ENCODE measurements at regions not wholly inside any gene's neighbourhood (a gene's known extent, or its start where the extent isn't known, plus 50 kb on each side); places are given as distances from the start of the nearest gene placed in this dataset.
A peak's percentile ranks its signal among the peaks of the same experiment; 100 is the strongest.

GRCh38 chrX:107537815-107538214, 88.4 kb downstream of the FRMPD3 start:
- no peak for DNase-seq (ENCODE audit: insufficient read length, low spot score, missing footprints)
- H3K27me3 ChIP-seq (ENCODE audit: insufficient read depth, low read length) = peaks cover 18% of the 10 kb centered on the region
- H3K9me3 ChIP-seq (ENCODE audit: low read depth, low read length) = no peaks in the 10 kb centered on the region
- no peaks in the 10 kb centered on the region for H3K36me3 ChIP-seq (ENCODE audit: insufficient read depth, low read length)
- H3K79me2 ChIP-seq (ENCODE audit: insufficient read depth, low read length) = no peaks in the 10 kb centered on the region
- no peak overlapping the region for H3K4me2 ChIP-seq (ENCODE audit: insufficient read depth, low read length)
- no peak overlapping the region for H2AFZ ChIP-seq (ENCODE audit: low read length)
- H3K4me1 ChIP-seq (ENCODE audit: insufficient read depth, low read length) = no peaks in the 10 kb centered on the region
- H3K4me3 ChIP-seq (ENCODE audit: insufficient read depth, low read length) = no peak overlapping the region
- TF ChIP-seq, protein P1, sequence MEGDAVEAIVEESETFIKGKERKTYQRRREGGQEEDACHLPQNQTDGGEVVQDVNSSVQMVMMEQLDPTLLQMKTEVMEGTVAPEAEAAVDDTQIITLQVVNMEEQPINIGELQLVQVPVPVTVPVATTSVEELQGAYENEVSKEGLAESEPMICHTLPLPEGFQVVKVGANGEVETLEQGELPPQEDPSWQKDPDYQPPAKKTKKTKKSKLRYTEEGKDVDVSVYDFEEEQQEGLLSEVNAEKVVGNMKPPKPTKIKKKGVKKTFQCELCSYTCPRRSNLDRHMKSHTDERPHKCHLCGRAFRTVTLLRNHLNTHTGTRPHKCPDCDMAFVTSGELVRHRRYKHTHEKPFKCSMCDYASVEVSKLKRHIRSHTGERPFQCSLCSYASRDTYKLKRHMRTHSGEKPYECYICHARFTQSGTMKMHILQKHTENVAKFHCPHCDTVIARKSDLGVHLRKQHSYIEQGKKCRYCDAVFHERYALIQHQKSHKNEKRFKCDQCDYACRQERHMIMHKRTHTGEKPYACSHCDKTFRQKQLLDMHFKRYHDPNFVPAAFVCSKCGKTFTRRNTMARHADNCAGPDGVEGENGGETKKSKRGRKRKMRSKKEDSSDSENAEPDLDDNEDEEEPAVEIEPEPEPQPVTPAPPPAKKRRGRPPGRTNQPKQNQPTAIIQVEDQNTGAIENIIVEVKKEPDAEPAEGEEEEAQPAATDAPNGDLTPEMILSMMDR (IDR thresholded peaks at IDR 0.05; ENCODE audit: extremely low read depth, low read depth, low read length) = peak; percentile 67
- no peak overlapping the region for H3K27ac ChIP-seq (ENCODE audit: low read depth, low read length)
- peaks cover 3% of the 10 kb centered on the region for H4K20me1 ChIP-seq (ENCODE audit: insufficient read depth, low read length)

DNA sequence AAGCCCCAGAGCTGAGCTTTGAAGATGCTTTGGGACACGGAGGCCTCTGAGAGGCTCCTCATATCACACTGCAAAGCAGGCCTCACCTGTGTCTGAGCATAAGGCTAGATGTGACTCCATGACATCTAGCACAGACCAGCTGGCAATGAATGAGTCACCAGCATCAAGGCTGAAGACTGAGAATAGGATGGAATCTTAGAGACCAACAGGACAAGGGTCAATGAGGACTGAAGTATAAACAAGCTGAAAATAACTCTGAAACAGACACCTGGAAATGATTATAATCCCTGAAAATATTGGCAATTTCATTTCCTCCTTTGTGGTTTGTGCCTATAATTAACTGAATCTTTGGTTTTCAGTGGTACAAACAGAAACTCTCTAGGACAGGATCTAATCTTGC, 87.1 kb upstream of the PRPS1 start:
- no peak for DNase-seq (ENCODE audit: insufficient read length, low spot score, missing footprints)
- Histone ChIP-seq H3K4me2 (ENCODE audit: insufficient read depth, low read length) (no peak overlapping the region), H2AFZ (ENCODE audit: low read length) (no peak overlapping the region), H3K27me3 (ENCODE audit: insufficient read depth, low read length) (peaks cover 18% of the 10 kb centered on the region), H3K27ac (ENCODE audit: low read depth, low read length) (no peak overlapping the region), H3K4me3 (ENCODE audit: insufficient read depth, low read length) (no peak overlapping the region), H3K36me3 (ENCODE audit: insufficient read depth, low read length) (no peaks in the 10 kb centered on the region), H3K9me3 (ENCODE audit: low read depth, low read length) (no peaks in the 10 kb centered on the region), H3K4me1 (ENCODE audit: insufficient read depth, low read length) (no peaks in the 10 kb centered on the region), H3K79me2 (ENCODE audit: insufficient read depth, low read length) (no peaks in the 10 kb centered on the region), H4K20me1 (ENCODE audit: insufficient read depth, low read length) (peaks cover 3% of the 10 kb centered on the region)
- TF ChIP-seq, protein P1 (IDR thresholded peaks at IDR 0.05; ENCODE audit: extremely low read depth, low read depth, low read length) = no peak

- TF ChIP-seq, protein P1 (IDR thresholded peaks at IDR 0.05; ENCODE audit: extremely low read depth, low read depth, low read length) = no peak
- Histone ChIP-seq H3K27me3 (ENCODE audit: insufficient read depth, low read length) (peaks cover 20% of the 10 kb centered on the region), H3K4me2 (ENCODE audit: insufficient read depth, low read length) (no peak overlapping the region), H3K4me1 (ENCODE audit: insufficient read depth, low read length) (no peaks in the 10 kb centered on the region), H3K4me3 (ENCODE audit: insufficient read depth, low read length) (no peak overlapping the region), H2AFZ (ENCODE audit: low read length) (no peak overlapping the region), H3K36me3 (ENCODE audit: insufficient read depth, low read length) (no peaks in the 10 kb centered on the region), H3K9me3 (ENCODE audit: low read depth, low read length) (no peaks in the 10 kb centered on the region), H4K20me1 (ENCODE audit: insufficient read depth, low read length) (no peaks in the 10 kb centered on the region), H3K27ac (ENCODE audit: low read depth, low read length) (no peak overlapping the region), H3K79me2 (ENCODE audit: insufficient read depth, low read length) (no peaks in the 10 kb centered on the region)
- DNase-seq (ENCODE audit: insufficient read length, low spot score, missing footprints) = no peak
Measured at GRCh38 chrX:107542040-107542439, 86.3 kb upstream of the PRPS1 start.

- no peak overlapping the region for H3K27ac ChIP-seq (ENCODE audit: low read depth, low read length)
- H4K20me1 ChIP-seq (ENCODE audit: insufficient read depth, low read length) = no peaks in the 10 kb centered on the region
- H3K9me3 ChIP-seq (ENCODE audit: low read depth, low read length) = no peaks in the 10 kb centered on the region
- H3K4me1 ChIP-seq (ENCODE audit: insufficient read depth, low read length) = no peaks in the 10 kb centered on the region
- H3K4me3 ChIP-seq (ENCODE audit: insufficient read depth, low read length) = no peak overlapping the region
- no peaks in the 10 kb centered on the region for H3K36me3 ChIP-seq (ENCODE audit: insufficient read depth, low read length)
- DNase-seq (ENCODE audit: insufficient read length, low spot score, missing footprints) = peak; percentile 18
- peaks cover 23% of the 10 kb centered on the region for H3K27me3 ChIP-seq (ENCODE audit: insufficient read depth, low read length)
- no peaks in the 10 kb centered on the region for H3K79me2 ChIP-seq (ENCODE audit: insufficient read depth, low read length)
- no peak overlapping the region for H2AFZ ChIP-seq (ENCODE audit: low read length)
- TF ChIP-seq, protein P1 (IDR thresholded peaks at IDR 0.05; ENCODE audit: extremely low read depth, low read depth, low read length) = peak; percentile 31
- H3K4me2 ChIP-seq (ENCODE audit: insufficient read depth, low read length) = no peak overlapping the region
Measured at GRCh38 chrX:107542500-107542899, 85.8 kb upstream of the PRPS1 start.
